Right ventricle myocardium inferior (tissue), 1 donor: ENCODE measurements at regions not wholly inside any gene's neighbourhood (a gene's known extent, or its start where the extent isn't known, plus 50 kb on each side); places are given as distances from the start of the nearest gene placed in this dataset.
A peak's percentile ranks its signal among the peaks of the same experiment; 100 is the strongest.

Experiments
- ATAC-seq: fragments of 200-7000 bp; cut with Tn5 transposase; one replicate; pipeline ENCODE4 v1.9.1; 2020; ENCODE audit warnings: mild to moderate bottlenecking, moderate library complexity
- DNase-seq: peaks from one replicate; pipeline ENCODE4 v3.0.0; 2021; ENCODE audit errors: missing footprints
- intact Hi-C: fragments of 100-400 bp; cut with DNase I; formaldehyde crosslinking; loops from one replicate; pipeline ENCODE4 v1.11.0; 2022
- donor health status: DM: no; HTN: yes; CAD: no; lungs with severe emphysema.

GRCh38 chr10:117878626-117879025, 168.1 kb downstream of the RAB11FIP2 start:
- intact Hi-C loops = no loop called here
- ATAC-seq (no peak), DNase-seq (no peak)

- ATAC-seq = no peak
Observed at GRCh38 chr10:117884093-117884492, 162.6 kb downstream of the RAB11FIP2 start.

GRCh38 chr10:117884592-117884991, 162.1 kb downstream of the RAB11FIP2 start:
- ATAC-seq (no peak), DNase-seq (no peak)
- intact Hi-C loops = no loop called here

More at GRCh38 chr10:117884093-117884492, 162.6 kb downstream of the RAB11FIP2 start:
- no peak for DNase-seq
- intact Hi-C loops = no loop called here

- ATAC-seq = no peak
- intact Hi-C loops = no loop called here
- no peak for DNase-seq
Observed at GRCh38 chr10:117885206-117885829, 161.4 kb downstream of the RAB11FIP2 start.

DNA sequence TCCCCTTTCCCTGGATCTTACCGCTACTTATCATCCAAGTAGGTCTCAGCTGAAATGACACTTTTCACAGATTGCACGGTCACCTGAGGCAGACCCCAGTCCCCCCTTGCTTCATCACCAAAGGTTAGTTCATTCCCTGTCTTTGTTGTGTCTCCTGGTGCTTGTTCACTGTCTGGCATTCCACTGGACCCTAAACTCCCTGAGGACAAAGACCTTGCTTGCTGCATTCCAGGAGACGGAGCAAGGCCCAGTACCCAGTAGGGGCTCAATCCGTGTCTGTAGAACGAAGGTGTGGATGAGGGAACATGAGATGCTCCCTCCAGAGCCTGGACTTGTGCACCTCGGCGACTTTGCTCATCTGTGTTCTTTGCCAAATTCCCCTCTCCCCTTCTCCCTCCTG, 160.0 kb downstream of the RAB11FIP2 start:
- intact Hi-C loops = no loop called here
- no peak for ATAC-seq
- DNase-seq = no peak

DNA sequence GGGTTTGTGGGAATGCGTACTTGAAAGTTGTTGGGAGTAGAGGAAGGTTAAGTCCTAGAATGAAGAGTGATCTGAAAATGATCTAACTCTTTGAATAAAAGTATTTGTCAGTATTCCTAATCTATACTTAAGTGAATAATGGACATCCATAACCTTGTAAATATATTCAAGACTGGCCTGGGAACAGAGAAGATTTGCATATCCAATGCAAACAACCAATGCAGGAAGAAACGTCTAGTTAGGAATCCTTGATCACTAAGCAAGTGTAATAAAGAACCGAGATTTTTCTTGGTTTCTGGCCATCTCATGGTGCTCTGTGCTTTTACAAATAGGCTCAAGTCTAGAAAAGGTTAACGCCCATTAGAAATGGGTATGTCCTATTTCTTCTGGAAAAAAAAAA, 157.1 kb downstream of the RAB11FIP2 start:
- no peak for ATAC-seq
- intact Hi-C loops = no loop called here

DNA sequence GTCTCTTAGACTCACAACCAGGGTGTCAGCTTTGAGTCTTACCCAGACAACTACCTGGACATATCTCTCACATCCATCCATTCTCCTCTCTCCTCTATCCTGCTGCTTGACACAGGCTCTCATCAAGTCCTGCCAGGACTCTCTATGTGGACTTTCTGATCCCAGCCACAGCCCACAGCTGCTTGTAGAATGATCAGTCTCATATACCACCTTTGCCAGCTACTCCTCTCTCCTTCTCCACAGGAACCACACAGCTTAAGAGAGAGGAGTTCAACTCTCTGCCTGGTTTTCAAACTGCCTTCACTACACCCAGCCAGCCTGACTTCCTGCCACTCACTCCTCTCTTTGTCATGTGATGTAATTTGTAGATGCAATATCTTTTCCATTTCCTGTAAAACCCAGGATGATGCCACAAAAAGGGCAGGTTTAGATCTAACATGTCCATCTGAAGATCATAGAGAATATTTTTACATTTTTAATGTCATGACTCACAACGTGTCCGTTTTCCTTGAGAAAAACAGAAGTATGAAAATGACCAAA, 154.0 kb downstream of the RAB11FIP2 start:
- DNase-seq (no peak), ATAC-seq (no peak)
- intact Hi-C loops = no loop called here

More for the DNA sequence above, 157.1 kb downstream of the RAB11FIP2 start:
- no peak for DNase-seq

DNA sequence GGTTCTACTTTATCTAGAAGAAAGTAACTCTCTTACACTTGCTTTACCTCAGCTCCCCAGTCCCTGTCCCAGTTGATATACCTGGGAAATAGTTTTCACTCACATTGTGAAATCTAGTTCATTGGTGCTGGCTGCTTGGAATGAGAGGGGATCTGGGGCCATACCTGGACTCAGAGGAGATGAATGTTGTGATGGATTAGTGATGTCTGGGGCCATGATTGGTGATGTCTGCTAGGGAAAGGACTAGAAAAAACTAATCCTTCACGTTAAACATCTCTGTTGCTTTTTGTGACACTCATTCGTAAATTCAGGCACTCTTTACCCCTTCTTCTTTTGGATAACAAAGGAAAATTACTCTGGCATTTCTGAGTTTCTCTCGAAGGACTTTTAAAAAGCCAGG, 152.4 kb downstream of the RAB11FIP2 start:
- intact Hi-C loops = no loop called here
- ATAC-seq = no peak
- no peak for DNase-seq

DNA sequence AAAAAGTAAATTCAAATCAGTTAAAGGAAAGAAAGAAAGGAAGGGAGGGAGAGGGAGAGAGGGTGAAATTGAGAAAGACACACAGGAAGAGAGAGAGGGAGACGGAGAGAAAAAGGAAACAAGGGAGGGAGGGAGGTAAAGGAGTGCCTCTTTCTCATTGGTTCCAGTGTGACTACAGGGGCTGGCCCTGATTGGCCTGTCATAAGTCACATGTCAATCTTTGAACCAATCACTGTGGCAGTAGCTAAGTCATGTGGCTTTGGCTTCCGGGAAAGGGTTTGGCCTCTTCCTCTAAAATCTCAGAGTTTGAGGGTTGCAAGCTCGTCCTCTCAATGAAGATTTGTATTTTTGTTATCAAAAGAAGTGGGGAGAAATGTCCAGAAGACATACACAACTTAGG, 150.2 kb downstream of the RAB11FIP2 start:
- no peak for DNase-seq
- intact Hi-C loops = no loop called here

GRCh38 chr10:117899181-117899683, 147.5 kb downstream of the RAB11FIP2 start:
- ATAC-seq = no peak
- DNase-seq = no peak
- intact Hi-C loops = no loop called here

More for the DNA sequence above, 150.2 kb downstream of the RAB11FIP2 start:
- ATAC-seq = no peak

- ATAC-seq (no peak), DNase-seq (no peak)
- intact Hi-C loops = no loop called here
Observed at GRCh38 chr10:117900280-117900679, 146.5 kb downstream of the RAB11FIP2 start.

DNA sequence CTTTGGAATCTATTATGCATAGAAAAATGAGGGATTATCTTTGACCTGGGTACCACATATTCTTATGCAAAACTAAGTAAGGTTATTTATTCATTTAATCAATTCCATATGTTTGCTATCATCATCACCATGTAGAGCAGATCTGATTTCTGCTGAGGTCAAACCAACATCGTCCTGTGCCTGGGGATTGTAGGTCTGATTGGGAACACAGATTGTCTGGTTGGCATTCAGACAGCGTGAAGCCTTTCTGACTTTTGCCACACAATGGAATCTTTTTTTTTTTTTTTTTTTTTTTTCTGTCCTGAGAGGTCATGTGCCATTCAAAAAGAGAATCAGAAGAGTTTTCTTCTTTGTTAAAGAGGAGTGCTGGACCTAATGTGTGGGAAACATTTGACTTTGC, 142.9 kb downstream of the RAB11FIP2 start:
- ATAC-seq (no peak), DNase-seq (no peak)
- intact Hi-C loops = no loop called here

- intact Hi-C loops = no loop called here
- ATAC-seq (no peak), DNase-seq (no peak)
Observed at GRCh38 chr10:117905404-117905803, 141.3 kb downstream of the RAB11FIP2 start.

DNA sequence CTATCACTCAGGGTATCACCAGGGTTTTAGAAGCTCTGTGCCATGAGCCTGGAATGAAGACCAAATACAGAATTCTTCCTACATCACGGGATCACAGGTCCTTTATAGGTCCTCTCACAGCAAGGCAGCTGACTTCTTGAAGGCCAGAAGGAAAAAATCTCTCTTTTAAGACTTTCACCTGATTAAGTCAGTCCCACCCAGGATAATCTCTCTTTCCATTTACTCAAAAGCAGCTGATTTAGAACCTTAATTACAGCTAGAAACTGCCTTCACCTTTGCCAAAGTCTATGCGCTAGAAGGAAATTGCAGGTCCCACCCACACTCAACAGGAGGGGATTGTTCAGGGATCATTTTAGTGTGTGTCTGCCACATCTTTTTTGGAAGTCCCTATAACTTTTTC, 135.1 kb downstream of the RAB11FIP2 start:
- DNase-seq = no peak
- intact Hi-C loops = no loop called here
- no peak for ATAC-seq

GRCh38 chr10:117914334-117914733, 132.4 kb downstream of the RAB11FIP2 start:
- intact Hi-C loops = no loop called here
- DNase-seq (no peak), ATAC-seq (no peak)

DNA sequence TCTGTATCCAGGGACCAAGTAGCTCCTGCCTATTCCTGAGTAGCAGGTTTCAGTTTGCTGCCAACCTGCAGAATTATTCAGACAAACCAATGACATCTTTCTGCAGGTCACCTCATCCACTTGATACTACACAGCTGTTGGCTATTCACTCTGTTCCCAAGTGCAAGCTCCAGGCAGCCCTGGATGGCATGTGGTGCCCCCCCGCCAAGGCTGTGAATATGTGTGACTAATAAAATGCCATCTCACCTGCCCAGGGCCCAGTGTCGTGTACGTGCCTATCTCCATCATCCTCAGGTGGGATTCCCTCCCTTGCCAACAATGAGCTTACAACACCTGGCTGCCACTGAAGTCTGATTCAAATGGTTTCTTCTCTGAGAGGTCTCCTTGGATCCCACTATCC, 125.8 kb downstream of the RAB11FIP2 start:
- ATAC-seq = no peak
- DNase-seq = peak; percentile 65
- intact Hi-C loops = no loop called here

GRCh38 chr10:117921421-117921820, 125.3 kb downstream of the RAB11FIP2 start:
- DNase-seq (no peak), ATAC-seq (no peak)
- intact Hi-C loops = no loop called here

- ATAC-seq (no peak), DNase-seq (no peak)
- intact Hi-C loops = no loop called here
Observed at GRCh38 chr10:117924820-117925219, 121.9 kb downstream of the RAB11FIP2 start.

DNA sequence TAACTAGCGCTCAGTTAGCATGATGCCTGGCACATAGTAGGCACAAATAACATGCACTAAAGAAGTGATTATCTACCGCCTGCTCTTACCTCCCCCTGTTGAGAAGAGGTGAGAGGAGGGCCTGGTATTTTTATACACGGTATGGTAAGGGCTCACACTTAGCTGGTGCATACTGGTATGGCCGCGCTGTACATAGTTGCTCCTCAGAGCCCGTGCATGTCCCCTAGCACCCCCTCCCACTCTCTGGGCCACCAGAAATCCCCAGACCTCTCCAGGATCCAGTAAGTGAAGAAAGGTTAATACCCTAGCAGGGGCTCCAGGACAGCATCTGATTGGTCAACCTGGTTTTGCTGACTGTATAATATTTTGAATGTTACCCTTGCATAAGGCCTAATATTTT, 121.4 kb downstream of the RAB11FIP2 start:
- intact Hi-C loops = no loop called here
- no peak for ATAC-seq
- no peak for DNase-seq

GRCh38 chr10:117926491-117926890, 120.2 kb downstream of the RAB11FIP2 start:
- intact Hi-C loops = no loop called here
- ATAC-seq (no peak), DNase-seq (no peak)

GRCh38 chr10:117927332-117927731, 119.4 kb downstream of the RAB11FIP2 start:
- no peak for DNase-seq
- no peak for ATAC-seq
- intact Hi-C loops = no loop called here
